ENCODE measurements at regions not wholly inside any gene's neighbourhood (a gene's known extent, or its start where the extent isn't known, plus 50 kb on each side); places are given as distances from the start of the nearest gene placed in this dataset.

GRCh38 chr7:114033475-114033874, 114.7 kb upstream of the PPP1R3A start:
- TF ChIP-seq CTCF (conservative IDR thresholded peaks at IDR 0.05 in 1 of 2, IDR thresholded peaks at IDR 0.05 in 1 of 2; ENCODE audit: extremely low read depth in 1 of 2, insufficient read depth in 1 of 2, low read depth in 1 of 2, low read length in 2 of 2) (no peak), EZH2 (IDR thresholded peaks at IDR 0.05; ENCODE audit: borderline replicate concordance, low read length) (no peak)
